OCI-LY3 (cell line): ENCODE measurements at regions not wholly inside any gene's neighbourhood (a gene's known extent, or its start where the extent isn't known, plus 50 kb on each side); places are given as distances from the start of the nearest gene placed in this dataset.

Experiments
- EZH2phosphoT487 ChIP-seq: fragments of 200-600 bp; shearing (Covaris generic); IDR thresholded peaks from 2 replicates; pipeline ENCODE4 v1.6.1; 2018; ENCODE audit warnings: antibody characterized with exemption, mixed run types, low read depth
- TF ChIP-seq, protein P1 (sequence below): fragments of 200-600, 300-600 bp; sonication (generic); IDR thresholded peaks from 2 replicates; pipeline ENCODE4 v1.5.1; 2014; ENCODE audit warnings: antibody characterized with exemption, low read length, low read depth

DNA sequence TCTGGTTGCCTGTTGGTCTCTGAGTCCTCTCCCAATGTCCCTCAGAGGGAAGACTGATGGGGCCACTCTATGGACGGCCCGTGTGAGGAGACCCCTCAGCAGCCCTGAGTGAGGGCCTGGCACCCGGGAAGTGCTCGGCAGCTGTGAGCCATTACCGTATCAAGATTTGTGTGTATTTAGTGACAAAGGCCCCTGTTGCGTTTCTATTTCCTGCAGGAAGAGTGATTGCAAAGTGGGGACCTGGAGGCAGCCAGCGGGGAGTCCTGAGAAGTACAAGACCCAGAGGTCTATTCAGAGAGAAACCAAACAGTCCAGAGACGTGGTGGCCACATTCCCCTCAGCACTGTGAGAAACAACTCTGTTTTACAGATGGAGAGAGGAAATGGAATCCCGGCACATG, 51.1 kb upstream of the CHST15 start:
- TF ChIP-seq, protein P1, sequence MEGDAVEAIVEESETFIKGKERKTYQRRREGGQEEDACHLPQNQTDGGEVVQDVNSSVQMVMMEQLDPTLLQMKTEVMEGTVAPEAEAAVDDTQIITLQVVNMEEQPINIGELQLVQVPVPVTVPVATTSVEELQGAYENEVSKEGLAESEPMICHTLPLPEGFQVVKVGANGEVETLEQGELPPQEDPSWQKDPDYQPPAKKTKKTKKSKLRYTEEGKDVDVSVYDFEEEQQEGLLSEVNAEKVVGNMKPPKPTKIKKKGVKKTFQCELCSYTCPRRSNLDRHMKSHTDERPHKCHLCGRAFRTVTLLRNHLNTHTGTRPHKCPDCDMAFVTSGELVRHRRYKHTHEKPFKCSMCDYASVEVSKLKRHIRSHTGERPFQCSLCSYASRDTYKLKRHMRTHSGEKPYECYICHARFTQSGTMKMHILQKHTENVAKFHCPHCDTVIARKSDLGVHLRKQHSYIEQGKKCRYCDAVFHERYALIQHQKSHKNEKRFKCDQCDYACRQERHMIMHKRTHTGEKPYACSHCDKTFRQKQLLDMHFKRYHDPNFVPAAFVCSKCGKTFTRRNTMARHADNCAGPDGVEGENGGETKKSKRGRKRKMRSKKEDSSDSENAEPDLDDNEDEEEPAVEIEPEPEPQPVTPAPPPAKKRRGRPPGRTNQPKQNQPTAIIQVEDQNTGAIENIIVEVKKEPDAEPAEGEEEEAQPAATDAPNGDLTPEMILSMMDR = no peak
- no peak for TF ChIP-seq EZH2phosphoT487
